ENCODE measurements at regions not wholly inside any gene's neighbourhood (a gene's known extent, or its start where the extent isn't known, plus 50 kb on each side); places are given as distances from the start of the nearest gene placed in this dataset.

- Histone ChIP-seq H4K91ac (ENCODE audit: insufficient read length, low read depth, low read length) (no peak overlapping the region), H2BK15ac (ENCODE audit: low read depth, low read length) (no peak overlapping the region), H3K27me3 (ENCODE audit: insufficient read depth, low read length) (no peaks in the 10 kb centered on the region), H4K20me1 (ENCODE audit: control insufficient read depth, insufficient read depth, insufficient read length) (peaks cover 3% of the 10 kb centered on the region), H3K4me1 (ENCODE audit: insufficient read depth, low read length) (no peaks in the 10 kb centered on the region), H2BK120ac (ENCODE audit: low read depth, low read length, poor library complexity, severe bottlenecking) (no peak overlapping the region), H3T11ph (ENCODE audit: low read length) (no peak overlapping the region), H3K23me2 (ENCODE audit: insufficient read length, low read depth, low read length, poor library complexity, severe bottlenecking) (no peaks in the 10 kb centered on the region), H2BK20ac (ENCODE audit: low read depth, low read length, poor library complexity, severe bottlenecking) (no peak overlapping the region), H3K9ac (ENCODE audit: extremely low read depth, insufficient read length, low read length) (no peak overlapping the region), H3K27ac (ENCODE audit: insufficient read length, low read depth, low read length) (no peak overlapping the region), H4K8ac (replicated peaks; ENCODE audit: insufficient read length, low read depth, low read length) (no peak overlapping the region), H2AFZ (ENCODE audit: low read length) (no peak overlapping the region), H3K9me3 (ENCODE audit: control insufficient read depth, low read depth, low read length) (no peaks in the 10 kb centered on the region), H4K5ac (ENCODE audit: insufficient read length, low read depth, low read length) (no peak overlapping the region), H3K4ac (ENCODE audit: low read depth, low read length) (no peak overlapping the region), H2BK5ac (ENCODE audit: insufficient read length, low read length) (no peak overlapping the region), H3K23ac (ENCODE audit: insufficient read length, low read depth, low read length) (no peak overlapping the region), H3K4me2 (ENCODE audit: insufficient read depth, insufficient read length, low read length) (no peak overlapping the region), H3K79me1 (ENCODE audit: insufficient read depth, low read depth, low read length, poor library complexity, severe bottlenecking) (no peaks in the 10 kb centered on the region), H2BK12ac (ENCODE audit: insufficient read length, low read depth, low read length) (no peak overlapping the region), H3K79me2 (ENCODE audit: insufficient read depth, low read length) (no peaks in the 10 kb centered on the region), H3K14ac (ENCODE audit: insufficient read depth, low read length) (no peak overlapping the region), H3K56ac (ENCODE audit: insufficient read length, low read depth, low read length) (no peak overlapping the region), H3K18ac (ENCODE audit: insufficient read length, low read depth, low read length) (no peak overlapping the region), H2AK5ac (ENCODE audit: insufficient read length, low read length) (no peak overlapping the region)
- no peak for DNase-seq
- no CpG with 5 or more reads among the region's 10 CpGs for whole genome bisulfite sequencing (ENCODE audit: extremely low coverage, insufficient read length, low lambda C conversion rate)
- H3K9me3 Mint-ChIP-seq, result no peaks in the 10 kb centered on the region
- no peak overlapping the region for H3K4me3 Mint-ChIP-seq
- no peak for TF ChIP-seq CTCF (conservative IDR thresholded peaks at IDR 0.05)
- peaks cover 13 to 15% of the 10 kb centered on the region in 2 experiments for H3K4me1 Mint-ChIP-seq
- H3K27ac Mint-ChIP-seq, result no peak overlapping the region
- peaks cover 0 to 22% (median 13%) of the 10 kb centered on the region in 3 experiments; a peak in 6 of 7 replicates for H3K36me3 Mint-ChIP-seq (ENCODE audit: insufficient read depth in 1 of 3, low read depth in 3 of 3)
- no peaks in the 10 kb centered on the region for H3K27me3 Mint-ChIP-seq (ENCODE audit: low read depth)
Measured at GRCh38 chr22:27686534-27686933, 115.0 kb downstream of the MN1 start.
